ENCODE measurements at regions not wholly inside any gene's neighbourhood (a gene's known extent, or its start where the extent isn't known, plus 50 kb on each side); places are given as distances from the start of the nearest gene placed in this dataset.

GRCh38 chr11:111044751-111045406 lies 200.6 kb upstream of the POU2AF2 start:
- no peak overlapping the region for H4K5ac ChIP-seq (ENCODE audit: insufficient read length, low read depth, low read length)
- no CpG with 5 or more reads among the region's 6 CpGs for WGBS (ENCODE audit: extremely low coverage, insufficient read length, low lambda C conversion rate)
- H2BK15ac ChIP-seq (ENCODE audit: low read depth, low read length) = no peak overlapping the region

More at GRCh38 chr11:111044751-111045406, 200.6 kb upstream of the POU2AF2 start:
- H3K4me2 ChIP-seq (ENCODE audit: insufficient read depth, insufficient read length, low read length) = no peak overlapping the region
- H4K91ac ChIP-seq (ENCODE audit: insufficient read length, low read depth, low read length) = no peak overlapping the region
- H3K36me3 Mint-ChIP-seq (ENCODE audit: insufficient read depth in 1 of 3, low read depth in 3 of 3) = no peaks in the 10 kb centered on the region; a peak in 1 of 7 replicates
- H3K27me3 Mint-ChIP-seq (ENCODE audit: low read depth) = no peaks in the 10 kb centered on the region
- no peak overlapping the region for H3K4me3 Mint-ChIP-seq
- H2AK5ac ChIP-seq (ENCODE audit: insufficient read length, low read length) = no peak overlapping the region
- no peak overlapping the region for H2BK20ac ChIP-seq (ENCODE audit: low read depth, low read length, poor library complexity, severe bottlenecking)
- no peak overlapping the region for H2AFZ ChIP-seq (ENCODE audit: low read length)
- no peaks in the 10 kb centered on the region for H4K20me1 ChIP-seq (ENCODE audit: control insufficient read depth, insufficient read depth, insufficient read length)
- H3K14ac ChIP-seq (ENCODE audit: insufficient read depth, low read length) = no peak overlapping the region
- no peaks in the 10 kb centered on the region for H3K9me3 ChIP-seq (ENCODE audit: control insufficient read depth, low read depth, low read length)
- TF ChIP-seq, protein P1, sequence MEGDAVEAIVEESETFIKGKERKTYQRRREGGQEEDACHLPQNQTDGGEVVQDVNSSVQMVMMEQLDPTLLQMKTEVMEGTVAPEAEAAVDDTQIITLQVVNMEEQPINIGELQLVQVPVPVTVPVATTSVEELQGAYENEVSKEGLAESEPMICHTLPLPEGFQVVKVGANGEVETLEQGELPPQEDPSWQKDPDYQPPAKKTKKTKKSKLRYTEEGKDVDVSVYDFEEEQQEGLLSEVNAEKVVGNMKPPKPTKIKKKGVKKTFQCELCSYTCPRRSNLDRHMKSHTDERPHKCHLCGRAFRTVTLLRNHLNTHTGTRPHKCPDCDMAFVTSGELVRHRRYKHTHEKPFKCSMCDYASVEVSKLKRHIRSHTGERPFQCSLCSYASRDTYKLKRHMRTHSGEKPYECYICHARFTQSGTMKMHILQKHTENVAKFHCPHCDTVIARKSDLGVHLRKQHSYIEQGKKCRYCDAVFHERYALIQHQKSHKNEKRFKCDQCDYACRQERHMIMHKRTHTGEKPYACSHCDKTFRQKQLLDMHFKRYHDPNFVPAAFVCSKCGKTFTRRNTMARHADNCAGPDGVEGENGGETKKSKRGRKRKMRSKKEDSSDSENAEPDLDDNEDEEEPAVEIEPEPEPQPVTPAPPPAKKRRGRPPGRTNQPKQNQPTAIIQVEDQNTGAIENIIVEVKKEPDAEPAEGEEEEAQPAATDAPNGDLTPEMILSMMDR (conservative IDR thresholded peaks at IDR 0.05) = no peak
- H3K79me2 ChIP-seq (ENCODE audit: insufficient read depth, low read length) = no peaks in the 10 kb centered on the region
- no peak overlapping the region for H4K8ac ChIP-seq (replicated peaks; ENCODE audit: insufficient read length, low read depth, low read length)
- H3K27me3 ChIP-seq (ENCODE audit: insufficient read depth, low read length) = no peaks in the 10 kb centered on the region
- H3K56ac ChIP-seq (ENCODE audit: insufficient read length, low read depth, low read length) = no peak overlapping the region
- no peak overlapping the region for H3K23ac ChIP-seq (ENCODE audit: insufficient read length, low read depth, low read length)
- no peak for DNase-seq
- H3K27ac Mint-ChIP-seq = no peak overlapping the region
- no peak overlapping the region for H3T11ph ChIP-seq (ENCODE audit: low read length)
- H3K4me1 Mint-ChIP-seq = peaks cover 23 to 25% of the 10 kb centered on the region in 2 experiments
- H2BK12ac ChIP-seq (ENCODE audit: insufficient read length, low read depth, low read length) = no peak overlapping the region
- H3K23me2 ChIP-seq (ENCODE audit: insufficient read length, low read depth, low read length, poor library complexity, severe bottlenecking) = no peaks in the 10 kb centered on the region
- no peak overlapping the region for H3K9ac ChIP-seq (ENCODE audit: extremely low read depth, insufficient read length, low read length)
- H3K4ac ChIP-seq (ENCODE audit: low read depth, low read length) = no peak overlapping the region
- no peaks in the 10 kb centered on the region; the same call in 1 of the 2 replicates for H3K4me1 ChIP-seq (ENCODE audit: insufficient read depth, low read length)
- H3K79me1 ChIP-seq (ENCODE audit: insufficient read depth, low read depth, low read length, poor library complexity, severe bottlenecking) = no peaks in the 10 kb centered on the region
- H2BK5ac ChIP-seq (ENCODE audit: insufficient read length, low read length) = no peak overlapping the region
- no peak overlapping the region for H3K18ac ChIP-seq (ENCODE audit: insufficient read length, low read depth, low read length)
- no peaks in the 10 kb centered on the region; a peak in 1 of 5 replicates for H3K9me3 Mint-ChIP-seq
- H2BK120ac ChIP-seq (ENCODE audit: low read depth, low read length, poor library complexity, severe bottlenecking) = no peak overlapping the region
- H3K27ac ChIP-seq (ENCODE audit: insufficient read length, low read depth, low read length) = no peak overlapping the region
